A204.1 (cell line): ENCODE measurements at regions not wholly inside any gene's neighbourhood (a gene's known extent, or its start where the extent isn't known, plus 50 kb on each side); places are given as distances from the start of the nearest gene placed in this dataset.
"Not testable (repeated sequence)": the region's sequence is repeated elsewhere in the genome, so short reads cannot be mapped to it uniquely, and the experiment has no call there.

Source experiments
- FAIRE-seq: peaks from 2 replicates; lab custom pipeline; 2012; peaks lifted over from hg19 to GRCh38; lab: Jason Lieb, UNC

- no peak for FAIRE-seq
Observed at GRCh38 chr10:7027237-7027912, 383.5 kb downstream of the SFMBT2 start.

DNA sequence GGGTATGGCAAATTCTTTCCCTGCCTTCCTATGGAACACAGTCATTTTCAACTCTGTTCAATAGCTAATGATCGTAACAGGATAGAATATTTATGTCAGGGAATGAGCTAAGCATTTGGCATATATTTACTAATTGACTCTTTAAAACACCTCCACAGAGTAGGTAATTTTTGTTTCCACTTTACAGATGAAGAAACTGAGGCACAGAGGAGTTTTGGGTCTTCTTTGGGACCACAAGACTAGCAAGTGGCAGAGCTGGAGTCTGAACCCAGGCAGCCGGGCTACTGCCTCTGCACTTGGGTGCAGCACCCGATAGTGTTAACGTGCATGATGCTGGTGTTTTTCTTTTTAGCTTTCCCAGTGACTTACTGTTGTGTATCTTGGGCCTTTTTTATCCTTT, 384.0 kb downstream of the SFMBT2 start:
- FAIRE-seq, result no peak

- FAIRE-seq, result no peak
Observed at GRCh38 chr10:7025296-7025695, 385.5 kb downstream of the SFMBT2 start.

DNA sequence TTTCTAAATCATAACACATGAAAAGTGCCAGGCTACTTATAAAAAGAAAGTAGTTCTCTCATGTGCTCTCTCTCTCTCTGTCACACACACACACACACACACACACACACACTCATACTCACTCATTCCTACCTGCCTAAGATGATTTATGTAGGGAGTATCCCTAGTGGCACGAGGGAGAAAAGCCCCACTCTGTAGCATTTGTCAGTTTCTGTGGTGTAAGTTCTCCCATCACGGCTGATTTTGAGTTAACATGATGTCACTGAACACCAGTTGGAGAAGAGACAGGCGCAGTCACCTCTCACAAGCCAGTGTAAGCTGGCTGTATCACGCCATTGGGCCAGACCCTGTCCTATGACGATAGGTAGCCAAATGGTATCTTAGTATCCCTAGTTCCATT, 395.4 kb downstream of the SFMBT2 start:
- FAIRE-seq, result no peak

- FAIRE-seq, result no peak
Observed at GRCh38 chr10:7014721-7015120, 396.1 kb downstream of the SFMBT2 start.

DNA sequence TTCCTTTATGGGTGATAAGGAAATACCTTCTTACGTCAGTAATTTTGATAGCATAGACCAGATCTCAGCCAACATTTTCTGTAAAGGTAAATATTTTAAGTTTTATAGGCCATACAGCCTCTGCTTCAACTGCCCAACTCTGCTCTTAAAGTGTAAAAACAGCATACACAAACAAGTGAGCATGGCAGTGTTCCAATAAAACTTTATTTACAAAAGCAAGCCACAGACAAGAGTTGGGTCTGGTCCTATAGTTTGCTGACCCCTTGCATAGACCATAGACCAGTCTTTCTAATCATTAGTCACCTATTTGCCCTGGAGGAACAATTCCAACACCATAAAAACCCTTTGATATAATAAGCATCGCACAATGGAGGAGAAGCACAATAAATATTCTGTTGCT, 398.8 kb downstream of the SFMBT2 start:
- FAIRE-seq, result no peak

DNA sequence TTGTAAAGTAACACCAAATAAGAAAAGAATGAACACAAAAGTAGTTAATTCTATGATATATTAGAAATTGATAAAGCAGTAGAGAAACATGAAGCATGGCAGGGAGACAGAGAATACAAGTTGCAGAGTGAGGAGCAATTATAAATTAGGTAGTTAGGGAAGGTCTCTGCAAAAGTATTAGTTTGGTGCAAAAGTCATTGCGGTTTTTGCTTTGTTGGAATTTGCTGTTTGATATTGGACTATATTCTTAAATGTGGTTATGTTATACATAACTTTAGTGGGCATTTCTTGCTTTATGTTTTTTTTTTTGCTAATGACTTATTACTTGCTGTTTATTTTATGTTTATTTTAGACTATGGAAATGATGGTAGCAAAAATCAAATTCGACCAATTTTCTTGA, 402.2 kb downstream of the SFMBT2 start:
- FAIRE-seq, result no peak

- no peak for FAIRE-seq
Observed at GRCh38 chr10:7007600-7008190, 403.1 kb downstream of the SFMBT2 start.

GRCh38 chr10:7006566-7006965, 404.3 kb downstream of the SFMBT2 start:
- no peak for FAIRE-seq

- FAIRE-seq, result no peak
Observed at GRCh38 chr10:7003831-7004395, 406.9 kb downstream of the SFMBT2 start.

GRCh38 chr10:7000061-7000460, 410.8 kb downstream of the SFMBT2 start:
- no peak for FAIRE-seq

DNA sequence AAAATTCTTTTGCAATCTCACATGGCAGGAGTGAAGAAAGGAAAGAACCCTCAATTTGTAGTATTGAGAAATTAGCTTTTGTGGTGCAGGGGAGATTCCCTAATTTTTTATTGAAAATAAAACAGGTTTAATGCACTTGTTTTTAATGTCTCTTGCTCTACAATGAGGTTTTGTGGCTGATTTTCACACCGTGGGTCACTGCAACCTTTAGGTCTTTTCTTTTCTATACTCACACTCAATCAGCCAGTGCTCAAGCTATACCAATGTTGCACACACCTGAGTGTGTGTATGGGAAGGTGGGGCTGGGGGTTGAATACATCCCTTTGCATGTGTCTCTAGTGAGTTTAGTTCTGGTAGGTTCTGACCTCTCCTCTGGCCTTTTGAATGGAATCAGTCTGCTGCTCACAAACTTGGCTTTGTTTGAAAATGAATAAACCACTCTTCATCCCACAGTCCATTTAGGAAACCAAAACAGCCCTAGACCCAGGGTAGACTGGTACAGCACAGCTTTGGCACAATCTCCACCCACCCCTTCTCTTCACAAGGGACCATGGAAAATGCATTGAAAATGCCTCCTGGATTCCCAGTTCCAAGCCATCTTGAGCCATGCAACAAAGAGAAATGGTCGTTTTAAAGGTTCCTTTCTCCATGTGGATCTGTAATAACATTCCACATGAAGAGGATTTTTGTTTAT, 411.5 kb downstream of the SFMBT2 start:
- no peak for FAIRE-seq

GRCh38 chr10:6997509-6997908, 413.3 kb downstream of the SFMBT2 start:
- FAIRE-seq, result no peak

DNA sequence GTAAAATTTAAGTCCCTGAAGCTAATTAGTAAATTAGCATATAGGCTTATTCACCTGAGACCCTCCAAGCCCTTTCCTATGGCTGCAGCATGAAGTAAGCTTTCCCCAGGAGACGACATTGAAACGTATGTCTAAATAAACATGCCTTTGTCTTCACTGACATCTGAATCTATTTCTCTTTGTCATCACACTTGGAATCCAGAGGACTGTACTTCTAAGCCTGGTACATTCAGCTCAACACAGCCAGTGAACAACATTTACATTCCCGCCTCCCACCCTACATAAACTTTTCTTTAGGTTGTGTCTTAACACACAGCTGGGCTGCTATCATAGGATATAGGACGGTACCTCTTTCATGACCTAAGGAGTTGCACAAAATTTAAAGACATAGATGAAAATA, 414.4 kb downstream of the SFMBT2 start:
- no peak for FAIRE-seq

DNA sequence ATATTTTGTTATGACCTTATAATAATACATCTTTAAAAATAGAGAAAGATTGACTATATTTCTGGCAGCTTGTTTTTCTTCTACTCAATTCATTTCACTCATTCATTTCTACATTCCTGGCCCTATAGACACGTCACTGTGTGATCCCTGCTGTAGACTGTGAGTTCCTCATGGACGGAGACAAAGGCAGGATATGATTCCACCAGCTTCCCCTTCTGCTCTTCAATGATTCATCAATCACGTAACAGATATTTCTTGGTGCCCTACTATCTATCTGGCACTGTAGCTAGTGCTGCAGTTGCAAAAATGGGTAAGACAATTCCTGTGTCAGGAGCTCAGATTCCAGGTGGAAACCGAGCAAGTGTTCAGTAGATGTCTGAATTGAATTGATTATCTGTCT, 415.0 kb downstream of the SFMBT2 start:
- FAIRE-seq, result no peak

DNA sequence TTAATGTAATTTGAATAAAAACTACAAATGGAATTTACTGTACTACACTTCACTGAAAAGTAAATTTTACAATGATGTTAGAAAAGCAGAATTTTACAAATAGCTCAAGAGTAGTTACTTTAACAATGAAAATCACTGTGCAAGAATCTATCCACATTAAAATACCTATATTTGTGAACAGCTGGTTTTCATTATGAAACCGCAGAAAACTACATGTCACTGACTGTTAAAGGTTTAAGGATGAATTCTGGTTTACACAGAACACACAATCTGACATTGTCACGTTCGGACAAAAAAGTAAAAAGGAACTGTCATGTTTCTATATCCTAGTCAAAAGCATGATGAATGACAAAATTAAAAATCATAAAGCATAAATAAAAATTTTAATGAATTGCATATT, 415.3 kb upstream of the PRKCQ start:
- no peak for FAIRE-seq

DNA sequence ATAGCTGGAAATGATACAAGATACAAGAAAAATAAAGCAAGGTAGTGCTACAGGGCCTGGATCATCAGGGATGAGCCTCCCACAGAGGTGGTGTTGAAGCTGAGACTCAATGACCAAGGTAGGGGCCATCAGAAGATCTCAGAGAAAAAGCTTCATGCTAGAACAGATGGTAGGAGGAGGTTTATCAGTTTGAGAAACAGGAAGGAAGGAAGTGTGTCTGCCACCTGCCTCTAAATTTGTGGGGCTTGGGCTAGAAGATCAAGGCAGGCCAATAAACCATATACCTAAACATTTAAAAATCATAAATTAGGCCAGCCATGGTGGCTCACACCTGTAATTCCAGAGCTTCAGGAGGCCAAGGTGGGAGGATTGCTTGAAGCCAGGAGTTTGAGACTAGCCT, 410.8 kb upstream of the PRKCQ start:
- no peak for FAIRE-seq

DNA sequence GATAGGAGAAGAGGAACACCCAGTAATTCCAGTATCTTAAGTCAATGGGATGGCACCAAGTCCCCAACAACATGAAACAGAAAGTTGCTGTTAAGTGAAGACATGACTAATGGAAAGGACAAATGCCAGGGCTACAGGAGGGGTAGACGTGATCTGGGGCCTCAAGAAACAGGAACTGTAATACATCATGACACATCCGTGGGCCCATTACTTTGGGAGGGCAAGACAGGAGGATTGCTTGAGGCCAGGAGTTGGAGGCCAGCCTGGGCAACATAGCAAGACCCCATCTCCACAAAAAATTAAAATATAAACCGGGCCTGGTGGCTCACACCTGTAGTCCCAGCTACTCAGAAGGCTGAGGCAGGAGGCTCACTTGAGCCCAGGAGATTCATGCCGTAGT, 408.6 kb upstream of the PRKCQ start:
- FAIRE-seq, result no peak

- FAIRE-seq, result no peak
Observed at GRCh38 chr10:6987536-6987945, 407.5 kb upstream of the PRKCQ start.

DNA sequence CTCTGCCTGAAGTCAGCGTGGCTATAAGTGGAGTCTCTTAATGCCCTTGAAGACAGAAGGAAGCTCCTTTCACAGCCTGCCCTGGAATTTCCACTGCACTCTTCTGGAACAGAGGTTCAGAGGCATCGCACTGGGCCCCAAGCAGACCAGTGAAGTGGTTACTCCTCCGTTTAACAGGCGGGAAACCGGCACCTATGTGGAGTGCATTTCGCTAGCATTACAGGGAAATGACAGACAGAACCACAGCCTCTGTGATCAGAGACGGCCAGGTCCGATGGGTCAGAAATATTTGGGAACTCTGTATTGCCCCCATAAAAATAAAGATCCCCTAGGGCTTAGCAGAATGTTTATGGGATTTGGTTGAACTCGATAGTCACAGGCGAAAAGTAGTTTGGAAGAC, 406.9 kb upstream of the PRKCQ start:
- FAIRE-seq, result no peak

- FAIRE-seq, result no peak
Observed at GRCh38 chr10:6985644-6986043, 405.6 kb upstream of the PRKCQ start.

- no peak for FAIRE-seq
Observed at GRCh38 chr10:6984971-6985370, 404.9 kb upstream of the PRKCQ start.

DNA sequence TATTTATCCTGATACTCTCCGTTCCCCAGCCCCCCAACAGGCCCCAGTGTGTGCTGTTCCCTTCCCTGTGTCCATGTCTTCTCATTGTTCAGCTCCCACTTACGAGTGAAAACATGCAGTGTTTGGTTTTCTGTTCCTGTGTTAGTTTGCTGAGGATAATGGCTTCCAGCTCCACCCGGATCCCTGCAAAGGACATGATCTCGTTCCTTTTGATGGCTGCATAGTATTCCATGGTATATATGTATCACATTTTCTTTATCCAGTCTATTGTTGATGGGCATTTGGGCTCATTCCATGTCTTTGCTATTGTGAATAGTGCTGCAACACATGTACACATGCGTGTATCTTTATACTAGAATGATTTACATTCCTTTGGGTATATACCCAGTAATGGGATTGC, 403.9 kb upstream of the PRKCQ start:
- FAIRE-seq, result not testable (repeated sequence)

DNA sequence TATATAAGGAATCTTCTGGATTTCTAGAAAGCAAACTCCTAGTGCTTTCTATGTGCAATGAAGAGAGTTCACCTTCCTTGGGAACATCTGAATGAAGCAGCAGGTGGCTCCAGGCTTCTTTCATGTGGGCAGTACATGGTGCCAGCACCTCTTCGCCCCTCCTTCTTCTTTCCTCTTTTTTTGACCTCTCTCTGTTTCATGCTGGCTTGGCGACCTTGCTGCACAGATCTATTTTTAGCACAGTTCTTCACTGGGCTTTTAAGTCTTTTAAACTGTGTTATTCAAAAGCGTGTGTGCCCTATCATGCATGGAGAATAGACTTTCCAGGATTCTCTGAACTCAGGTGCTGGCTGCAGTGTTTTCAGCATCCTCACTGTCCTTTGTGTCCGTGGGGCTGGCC, 400.3 kb upstream of the PRKCQ start:
- no peak for FAIRE-seq
